ENCODE measurements at regions not wholly inside any gene's neighbourhood (a gene's known extent, or its start where the extent isn't known, plus 50 kb on each side); places are given as distances from the start of the nearest gene placed in this dataset.

GRCh38 chr3:137078040-137078439 is 120.3 kb downstream of the IL20RB start:
- H3K27me3 Mint-ChIP-seq (ENCODE audit: low read depth, unreplicated experiment), result peaks cover 12% of the 10 kb centered on the region

GRCh38 chr3:137079571-137079970 is 121.8 kb downstream of the IL20RB start:
- Histone ChIP-seq H3K4me3 (ENCODE audit: insufficient read depth, low read depth, low read length) (no peak overlapping the region), H3K79me2 (ENCODE audit: insufficient read depth, low read length) (no peaks in the 10 kb centered on the region), H3K27ac (ENCODE audit: low read depth, low read length) (no peak overlapping the region), H3K4me1 (ENCODE audit: insufficient read depth, low read length) (no peaks in the 10 kb centered on the region), H3K4me2 (ENCODE audit: low read length) (no peak overlapping the region), H3K36me3 (ENCODE audit: insufficient read depth, low read length) (no peaks in the 10 kb centered on the region), H3K9ac (ENCODE audit: low read length) (no peak overlapping the region), H3K27me3 (ENCODE audit: insufficient read depth, low read length) (peaks cover 3% of the 10 kb centered on the region), H4K20me1 (ENCODE audit: insufficient read depth, low read length) (no peaks in the 10 kb centered on the region), H2AFZ (ENCODE audit: low read depth, low read length) (no peak overlapping the region), H3K9me3 (ENCODE audit: insufficient read depth, low read depth, low read length) (no peaks in the 10 kb centered on the region)
- Mint-ChIP-seq H3K27ac (ENCODE audit: unreplicated experiment) (no peak overlapping the region), H3K36me3 (ENCODE audit: low read depth, unreplicated experiment) (peaks cover 4% of the 10 kb centered on the region), H3K4me3 (ENCODE audit: unreplicated experiment) (no peak overlapping the region), H3K9me3 (ENCODE audit: unreplicated experiment) (peaks cover 1% of the 10 kb centered on the region), H3K4me1 (ENCODE audit: low read depth, unreplicated experiment) (peaks cover 3% of the 10 kb centered on the region), H3K27me3 (ENCODE audit: low read depth, unreplicated experiment) (peaks cover 9% of the 10 kb centered on the region)
- no peak for TF ChIP-seq CTCF (IDR thresholded peaks at IDR 0.05; ENCODE audit: insufficient read depth, low read depth, low read length)
- no peak for TF ChIP-seq EZH2 (IDR thresholded peaks at IDR 0.05; ENCODE audit: insufficient read depth, low read length)
- FAIRE-seq (no peak), DNase-seq (ENCODE audit: low read depth) (no peak)

More at GRCh38 chr3:137078040-137078439, 120.3 kb downstream of the IL20RB start:
- Mint-ChIP-seq H3K36me3 (ENCODE audit: low read depth, unreplicated experiment) (peaks cover 4% of the 10 kb centered on the region), H3K9me3 (ENCODE audit: unreplicated experiment) (peaks cover 1% of the 10 kb centered on the region), H3K27ac (ENCODE audit: unreplicated experiment) (no peak overlapping the region), H3K4me3 (ENCODE audit: unreplicated experiment) (no peak overlapping the region), H3K4me1 (ENCODE audit: low read depth, unreplicated experiment) (no peaks in the 10 kb centered on the region)
- TF ChIP-seq EZH2 (IDR thresholded peaks at IDR 0.05; ENCODE audit: insufficient read depth, low read length) (no peak), CTCF (IDR thresholded peaks at IDR 0.05; ENCODE audit: insufficient read depth, low read depth, low read length) (no peak)
- no peak overlapping the region for H3K9ac ChIP-seq (ENCODE audit: low read length)
- no peak overlapping the region for H3K4me2 ChIP-seq (ENCODE audit: low read length)
- H3K4me3 ChIP-seq (ENCODE audit: insufficient read depth, low read depth, low read length), result no peak overlapping the region
- no peaks in the 10 kb centered on the region for H3K4me1 ChIP-seq (ENCODE audit: insufficient read depth, low read length)
- no peaks in the 10 kb centered on the region for H3K9me3 ChIP-seq (ENCODE audit: insufficient read depth, low read depth, low read length)
- H3K36me3 ChIP-seq (ENCODE audit: insufficient read depth, low read length), result no peaks in the 10 kb centered on the region
- H2AFZ ChIP-seq (ENCODE audit: low read depth, low read length), result no peak overlapping the region
- H3K79me2 ChIP-seq (ENCODE audit: insufficient read depth, low read length), result no peaks in the 10 kb centered on the region
- no peak for FAIRE-seq
- no peak for DNase-seq (ENCODE audit: low read depth)
- peaks cover 3% of the 10 kb centered on the region for H3K27me3 ChIP-seq (ENCODE audit: insufficient read depth, low read length)
- no peaks in the 10 kb centered on the region for H4K20me1 ChIP-seq (ENCODE audit: insufficient read depth, low read length)
- no peak overlapping the region for H3K27ac ChIP-seq (ENCODE audit: low read depth, low read length)

- Mint-ChIP-seq H3K27ac (ENCODE audit: unreplicated experiment) (no peak overlapping the region), H3K4me3 (ENCODE audit: unreplicated experiment) (no peak overlapping the region), H3K27me3 (ENCODE audit: low read depth, unreplicated experiment) (peaks cover 11% of the 10 kb centered on the region), H3K36me3 (ENCODE audit: low read depth, unreplicated experiment) (peaks cover 4% of the 10 kb centered on the region), H3K9me3 (ENCODE audit: unreplicated experiment) (peaks cover 1% of the 10 kb centered on the region), H3K4me1 (ENCODE audit: low read depth, unreplicated experiment) (peaks cover 6% of the 10 kb centered on the region)
- no peaks in the 10 kb centered on the region for H3K36me3 ChIP-seq (ENCODE audit: insufficient read depth, low read length)
- H2AFZ ChIP-seq (ENCODE audit: low read depth, low read length), result no peak overlapping the region
- H3K4me2 ChIP-seq (ENCODE audit: low read length), result no peak overlapping the region
- no peak for DNase-seq (ENCODE audit: low read depth)
- no peaks in the 10 kb centered on the region for H3K9me3 ChIP-seq (ENCODE audit: insufficient read depth, low read depth, low read length)
- peaks cover 2% of the 10 kb centered on the region for H3K27me3 ChIP-seq (ENCODE audit: insufficient read depth, low read length)
- H3K4me1 ChIP-seq (ENCODE audit: insufficient read depth, low read length), result no peaks in the 10 kb centered on the region
- no peaks in the 10 kb centered on the region for H3K79me2 ChIP-seq (ENCODE audit: insufficient read depth, low read length)
- no peak overlapping the region for H3K27ac ChIP-seq (ENCODE audit: low read depth, low read length)
- no peaks in the 10 kb centered on the region for H4K20me1 ChIP-seq (ENCODE audit: insufficient read depth, low read length)
- TF ChIP-seq EZH2 (IDR thresholded peaks at IDR 0.05; ENCODE audit: insufficient read depth, low read length) (no peak), CTCF (IDR thresholded peaks at IDR 0.05; ENCODE audit: insufficient read depth, low read depth, low read length) (no peak)
- H3K4me3 ChIP-seq (ENCODE audit: insufficient read depth, low read depth, low read length), result no peak overlapping the region
- H3K9ac ChIP-seq (ENCODE audit: low read length), result no peak overlapping the region
- FAIRE-seq, result no peak
Measured at GRCh38 chr3:137081711-137082110, 123.9 kb downstream of the IL20RB start.
